ENCODE measurements at regions not wholly inside any gene's neighbourhood (a gene's known extent, or its start where the extent isn't known, plus 50 kb on each side); places are given as distances from the start of the nearest gene placed in this dataset.

GRCh38 chr2:187134306-187134705 lies 285.3 kb upstream of the ZSWIM2 start:
- no peak for DNase-seq

GRCh38 chr2:187129868-187130267 lies 280.9 kb upstream of the ZSWIM2 start:
- no peak for DNase-seq

DNA sequence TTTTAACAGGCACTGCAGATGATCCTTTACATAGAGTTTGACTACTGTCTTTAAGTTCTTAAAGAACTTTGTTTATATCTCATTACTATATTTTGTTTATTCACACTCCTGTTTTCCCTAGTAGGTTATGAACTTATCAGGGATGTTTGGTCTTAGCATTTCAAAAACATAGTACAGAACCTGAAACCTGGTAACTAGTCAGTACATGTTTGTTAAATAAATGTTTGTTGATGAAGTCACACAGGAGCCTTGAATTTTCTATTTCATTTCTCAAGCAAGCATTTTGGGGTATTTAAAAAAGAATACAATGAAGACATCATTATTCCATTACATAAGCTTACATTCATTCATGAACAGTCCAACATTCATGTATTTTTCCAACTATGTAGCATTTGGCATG lies 280.3 kb upstream of the ZSWIM2 start:
- no peak for DNase-seq

DNA sequence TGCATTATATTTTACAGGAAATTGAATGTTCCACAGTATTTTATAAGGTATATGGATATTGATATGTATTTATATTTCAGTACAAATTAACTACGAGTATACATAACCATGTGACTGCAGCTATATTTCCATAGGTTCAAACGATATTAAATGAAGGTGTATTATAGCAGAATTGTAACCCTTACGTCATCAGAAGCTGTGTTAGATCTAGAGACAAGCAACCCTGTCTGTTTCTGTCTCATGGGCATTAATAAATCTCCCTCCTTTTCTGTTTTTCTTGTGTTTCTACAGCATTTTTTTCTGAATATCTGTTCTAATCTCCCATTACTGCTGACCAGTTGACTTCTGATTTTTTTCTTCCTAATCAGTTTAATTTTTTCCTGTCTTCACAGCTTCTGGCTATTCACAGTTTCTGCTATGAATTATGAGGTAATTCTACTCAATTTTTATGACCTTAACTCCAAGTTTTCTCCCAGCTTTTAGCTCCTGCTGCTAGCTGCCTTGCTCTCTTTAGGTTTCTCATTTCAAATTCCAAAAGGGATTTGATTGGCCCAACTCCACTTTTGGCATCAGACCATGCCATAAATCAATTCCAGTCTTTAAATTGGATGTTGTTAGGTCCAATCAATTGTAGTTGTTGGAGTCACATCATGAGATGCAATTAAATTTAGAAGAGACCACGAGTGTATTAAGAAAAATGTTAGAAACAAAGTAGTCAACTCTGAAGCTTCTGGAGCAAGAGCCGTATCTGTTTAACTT lies 277.5 kb upstream of the ZSWIM2 start:
- no peak for DNase-seq

- no peak for DNase-seq
Measured at GRCh38 chr2:187125318-187125717, 276.3 kb upstream of the ZSWIM2 start.

- DNase-seq, result no peak
Measured at GRCh38 chr2:187124529-187124928, 275.6 kb upstream of the ZSWIM2 start.

DNA sequence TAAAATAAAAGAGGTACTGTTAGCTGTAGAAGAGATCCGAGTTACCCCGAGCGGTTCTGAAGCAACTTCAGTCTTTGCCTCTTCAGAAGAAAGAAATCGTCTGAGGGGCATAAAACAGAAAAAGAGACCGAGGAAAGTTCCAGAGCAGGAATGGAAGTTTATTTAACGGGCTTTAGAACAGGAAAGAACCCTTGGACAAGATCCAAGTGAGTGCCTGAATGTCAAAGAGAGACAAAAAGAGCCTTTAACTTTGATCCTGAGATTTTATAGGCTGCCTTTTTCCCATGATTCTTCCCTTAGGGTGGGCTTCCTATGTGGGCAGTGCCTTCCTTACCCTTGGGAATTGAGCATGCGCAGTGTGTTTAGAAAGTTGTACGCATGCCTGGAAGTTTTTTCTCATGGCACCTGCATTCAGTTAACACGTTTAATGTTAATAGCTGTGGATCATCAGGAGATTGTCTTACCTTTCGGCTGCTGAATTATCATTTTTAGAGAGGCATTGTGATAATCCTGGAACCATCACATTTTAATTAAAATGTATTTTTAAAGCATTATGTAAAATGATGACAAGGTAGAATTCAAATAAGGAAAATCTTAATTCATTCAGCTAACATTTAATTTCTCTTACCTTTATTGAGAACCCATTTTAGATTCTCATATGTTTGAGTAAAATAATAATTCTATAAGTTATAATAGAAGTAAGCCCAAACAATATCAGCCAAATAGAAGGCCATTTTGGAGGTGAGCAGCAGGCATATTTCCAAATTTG lies 269.5 kb upstream of the ZSWIM2 start:
- no peak for DNase-seq

GRCh38 chr2:187117483-187117882 lies 268.5 kb upstream of the ZSWIM2 start:
- DNase-seq, result no peak

- DNase-seq, result no peak
Measured at GRCh38 chr2:187115627-187116026, 266.7 kb upstream of the ZSWIM2 start.

GRCh38 chr2:187107001-187107400 lies 258.0 kb upstream of the ZSWIM2 start:
- DNase-seq, result no peak

- no peak for DNase-seq
Measured at GRCh38 chr2:187105218-187105617, 256.2 kb upstream of the ZSWIM2 start.

DNA sequence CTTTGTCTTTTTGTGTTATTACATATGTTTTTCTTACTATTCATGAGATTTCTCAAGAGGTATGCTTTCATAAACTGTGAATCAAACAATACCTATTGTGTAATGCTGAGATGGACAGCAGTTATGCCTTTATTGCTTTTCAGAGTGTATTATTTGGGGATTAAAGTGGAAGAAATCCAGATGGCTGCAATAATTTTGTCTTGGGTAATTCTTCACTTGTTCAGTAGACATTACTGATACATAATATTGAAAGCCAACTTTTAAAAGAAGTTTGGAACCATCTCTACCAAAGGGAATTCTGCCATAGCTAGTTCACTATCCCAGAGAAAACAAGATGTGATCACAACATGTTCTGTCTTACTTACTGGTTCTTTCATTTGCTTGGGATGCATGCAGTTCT lies 253.4 kb upstream of the ZSWIM2 start:
- DNase-seq, result no peak

DNA sequence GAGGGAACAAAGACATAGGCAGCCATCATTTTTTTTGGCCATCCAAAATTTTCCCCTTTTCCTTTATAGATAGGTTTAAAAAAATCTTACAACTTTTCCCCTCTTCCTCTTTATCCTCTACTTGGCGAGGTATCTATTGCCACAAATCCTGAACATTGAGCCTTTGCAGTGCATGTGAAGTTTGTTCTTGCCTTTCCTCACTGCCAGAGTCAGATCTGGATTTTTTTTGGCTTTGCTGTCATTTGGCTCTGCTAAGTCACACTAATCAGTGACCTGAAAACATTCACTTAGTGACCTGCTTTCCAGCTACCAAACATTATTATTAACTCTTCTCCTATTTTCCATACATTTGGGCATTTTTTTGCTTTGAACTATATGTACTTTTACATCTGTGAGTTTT lies 249.2 kb upstream of the ZSWIM2 start:
- no peak for DNase-seq

DNA sequence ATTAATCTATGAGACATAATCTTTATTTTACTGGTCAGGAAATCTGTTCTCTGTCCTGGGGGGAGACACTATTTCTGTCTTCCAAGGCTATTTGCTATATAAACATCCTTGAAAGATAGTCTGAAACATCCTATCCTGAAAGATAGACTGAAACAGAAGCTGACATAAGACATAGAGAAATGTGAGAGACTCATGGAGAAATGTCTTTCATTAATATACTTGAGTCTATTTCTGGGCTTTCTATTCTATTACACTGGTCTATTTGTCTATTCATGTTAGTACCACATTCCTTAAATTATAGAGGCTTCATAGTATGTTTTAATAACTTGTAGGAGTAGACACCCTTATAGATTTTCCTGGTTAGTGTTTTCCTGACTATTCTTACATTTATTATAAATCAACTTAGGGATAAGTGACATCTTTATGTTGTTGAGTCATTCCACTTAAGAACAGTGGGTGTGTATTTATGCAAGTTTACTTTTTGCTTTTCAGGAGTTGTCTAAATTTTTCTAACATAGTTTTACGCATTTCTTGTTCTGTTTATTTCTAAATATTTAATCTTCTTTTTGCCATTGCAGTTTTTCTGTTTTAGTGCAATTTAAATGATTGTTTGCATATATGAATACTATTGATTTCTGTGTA lies 244.9 kb upstream of the ZSWIM2 start:
- no peak for DNase-seq

GRCh38 chr2:187091664-187092063 lies 242.7 kb upstream of the ZSWIM2 start:
- DNase-seq, result no peak

GRCh38 chr2:187084524-187084923 lies 235.6 kb upstream of the ZSWIM2 start:
- DNase-seq, result no peak

DNA sequence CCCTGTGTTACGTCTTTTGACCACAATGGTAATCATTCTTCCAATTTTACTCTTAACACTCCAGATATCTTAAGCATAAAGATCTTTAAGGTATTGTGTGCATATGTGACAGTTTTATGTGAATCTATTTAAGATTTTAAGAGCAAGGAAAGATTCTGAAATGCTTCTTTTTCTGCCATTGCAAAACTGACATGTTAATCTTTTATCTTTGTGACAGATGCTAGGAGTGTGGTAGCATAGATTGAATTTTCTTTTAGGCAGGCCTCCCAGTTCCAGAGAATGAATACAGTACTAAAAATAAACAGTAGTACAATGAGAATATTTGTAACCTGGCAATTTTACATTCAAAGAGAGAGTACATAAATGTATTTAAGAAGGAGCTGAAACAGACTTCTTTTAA lies 232.5 kb upstream of the ZSWIM2 start:
- no peak for DNase-seq

GRCh38 chr2:187079901-187080300 lies 230.9 kb upstream of the ZSWIM2 start:
- DNase-seq, result peak; percentile 43

DNA sequence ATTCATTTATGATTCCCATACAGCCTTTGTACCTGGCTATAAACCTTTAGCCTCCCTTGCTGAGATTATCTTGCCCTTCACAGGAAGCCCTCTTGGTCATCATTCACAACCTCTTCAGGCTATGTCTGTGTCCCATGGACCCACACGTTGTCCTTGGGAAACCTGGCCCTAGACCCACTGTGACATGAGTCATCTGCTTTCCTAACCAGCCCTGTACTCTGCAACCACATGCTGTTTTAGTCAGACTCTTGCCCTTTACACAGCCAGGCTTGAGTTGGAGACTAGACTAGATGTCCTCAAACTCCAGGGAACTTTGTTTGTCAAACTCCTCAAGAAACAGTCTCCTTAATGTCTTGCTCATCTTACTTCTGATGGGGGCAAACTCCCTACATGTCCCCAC lies 229.3 kb upstream of the ZSWIM2 start:
- DNase-seq, result no peak

- no peak for DNase-seq
Measured at GRCh38 chr2:187075671-187076070, 226.7 kb upstream of the ZSWIM2 start.

- DNase-seq, result no peak
Measured at GRCh38 chr2:187075199-187075635, 226.2 kb upstream of the ZSWIM2 start.

DNA sequence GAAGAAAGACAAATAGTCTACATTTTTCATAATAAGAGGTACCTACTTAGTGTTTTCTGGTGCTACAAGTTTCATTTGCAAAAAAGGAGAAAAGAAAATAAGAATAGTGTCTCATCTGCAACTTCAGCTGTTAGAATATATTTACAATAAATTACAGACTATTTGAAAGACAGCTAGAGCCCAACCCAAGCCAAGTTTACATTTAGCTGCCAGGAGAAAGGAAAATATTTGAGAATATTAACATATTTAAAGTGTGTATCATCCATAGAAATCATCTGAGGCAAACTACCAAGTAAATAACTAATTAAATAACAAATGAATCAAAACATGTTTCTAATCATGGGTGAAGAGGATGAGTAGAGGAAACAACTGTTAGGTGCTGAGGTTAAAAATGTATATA lies 209.2 kb upstream of the ZSWIM2 start:
- DNase-seq, result no peak

DNA sequence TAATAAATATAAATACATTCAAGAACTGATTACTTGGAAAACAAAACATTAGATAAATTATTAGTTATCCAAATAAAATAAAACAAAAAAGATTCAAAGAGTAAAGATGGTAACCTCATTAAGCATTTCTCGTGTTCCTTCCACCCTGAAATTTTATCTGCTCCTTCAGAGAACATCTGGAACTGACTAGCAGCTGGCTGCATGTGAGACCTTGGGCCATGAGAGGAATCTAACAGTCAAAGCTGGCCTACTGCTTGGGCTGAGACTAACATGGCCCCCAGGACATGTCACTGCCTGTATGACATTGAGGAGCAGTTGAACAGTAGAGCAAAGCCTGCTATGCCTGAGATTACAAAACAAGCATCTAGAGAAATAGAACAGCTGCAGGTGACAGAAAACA lies 208.5 kb upstream of the ZSWIM2 start:
- no peak for DNase-seq
